Activated T-helper 17 cell treated with anti-CD3 and anti-CD28 coated beads, Interleukin-2, amount 50 U/mL, for 72 hours (primary cell): ENCODE measurements at regions not wholly inside any gene's neighbourhood (a gene's known extent, or its start where the extent isn't known, plus 50 kb on each side); places are given as distances from the start of the nearest gene placed in this dataset.

Source experiments
- ATAC-seq: fragments of 150-1000 bp; cut with Tn5 transposase; replicated peaks from 2 replicates; pipeline ENCODE4 v1.10.0; 2021; ENCODE audit warnings: mild to moderate bottlenecking, moderate library complexity
- H3K27ac Mint-ChIP-seq: one replicate; pipeline ENCODE4 v1.8.0; 2022; ENCODE audit warnings: mixed read lengths
- H3K27me3 Mint-ChIP-seq: one replicate; pipeline ENCODE4 v1.8.0; 2022; ENCODE audit warnings: mixed read lengths
- H3K36me3 Mint-ChIP-seq: one replicate; pipeline ENCODE4 v1.8.0; 2022; ENCODE audit warnings: low read depth, mild to moderate bottlenecking, mixed read lengths
- H3K4me1 Mint-ChIP-seq: one replicate; pipeline ENCODE4 v1.8.0; 2022; ENCODE audit warnings: mixed read lengths
- H3K4me3 Mint-ChIP-seq: one replicate; pipeline ENCODE4 v1.8.0; 2022; ENCODE audit warnings: mild to moderate bottlenecking, mixed read lengths
- H3K9me3 Mint-ChIP-seq: one replicate; pipeline ENCODE4 v1.8.0; 2022; ENCODE audit warnings: mixed read lengths

DNA sequence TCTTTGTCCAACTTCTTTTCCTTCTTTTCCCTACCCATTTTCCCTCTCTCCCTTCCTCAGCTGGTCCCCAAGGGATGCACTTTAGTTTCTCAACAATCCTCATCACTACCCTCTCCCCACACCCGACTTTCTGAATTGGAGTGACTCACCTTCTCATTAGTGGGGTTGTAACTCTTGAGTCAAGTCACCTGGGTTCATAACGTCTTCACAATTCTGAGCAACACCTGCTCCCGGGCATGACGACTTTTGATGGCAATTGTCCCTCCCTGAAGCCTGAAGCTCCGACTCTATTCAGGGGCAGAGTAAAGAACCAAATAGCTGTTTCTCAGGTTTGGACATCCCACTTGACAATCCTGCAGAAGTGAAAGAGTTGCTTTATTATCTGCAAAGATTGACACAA lies 82.7 kb upstream of the OTX2 start:
- H3K4me3 Mint-ChIP-seq = no peak overlapping the region
- H3K27me3 Mint-ChIP-seq = peaks cover 45% of the 10 kb centered on the region
- no peak overlapping the region for H3K27ac Mint-ChIP-seq
- no peak for ATAC-seq
- no peaks in the 10 kb centered on the region for H3K4me1 Mint-ChIP-seq
- H3K9me3 Mint-ChIP-seq = no peaks in the 10 kb centered on the region
- no peaks in the 10 kb centered on the region for H3K36me3 Mint-ChIP-seq

DNA sequence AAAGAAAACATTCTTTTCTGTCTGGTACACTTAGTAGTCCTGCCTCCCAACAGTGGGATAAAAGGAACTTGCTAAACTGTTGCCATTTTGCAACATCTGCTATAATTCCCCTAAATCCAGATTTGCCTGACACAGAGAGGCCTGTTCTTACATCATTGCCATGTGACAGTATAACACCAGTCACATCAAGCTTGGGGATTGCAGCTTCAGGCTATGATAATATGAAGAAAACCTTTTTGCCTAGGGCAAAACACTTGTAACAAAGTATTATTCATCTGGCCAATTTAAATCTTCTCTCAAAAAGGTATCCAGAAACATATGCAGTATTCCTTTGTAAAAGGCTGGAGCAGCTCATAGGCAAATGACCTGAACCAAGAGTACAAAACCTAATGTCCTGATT lies 80.9 kb upstream of the OTX2 start:
- ATAC-seq = no peak
- Mint-ChIP-seq H3K4me1 (no peaks in the 10 kb centered on the region), H3K4me3 (no peak overlapping the region), H3K36me3 (no peaks in the 10 kb centered on the region), H3K9me3 (no peaks in the 10 kb centered on the region), H3K27me3 (peaks cover 51% of the 10 kb centered on the region), H3K27ac (no peak overlapping the region)

DNA sequence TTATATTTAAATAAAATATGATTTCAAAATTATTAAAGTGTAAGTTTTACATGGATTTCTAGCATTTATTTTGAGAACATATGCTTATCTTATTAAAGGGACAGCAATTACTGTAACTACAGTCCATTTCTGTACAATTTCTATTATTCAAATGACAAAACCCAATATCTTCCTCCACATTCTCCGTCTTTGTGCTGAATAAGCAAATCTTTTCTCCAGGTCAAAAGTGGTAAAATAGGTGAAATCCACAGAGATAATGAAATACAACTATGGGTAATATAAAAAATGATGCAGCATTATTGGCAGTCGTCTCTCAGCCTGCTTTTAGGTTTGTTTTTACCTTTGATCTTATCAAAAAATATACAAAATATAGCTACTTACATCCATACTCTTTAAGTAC lies 79.4 kb upstream of the OTX2 start:
- H3K27me3 Mint-ChIP-seq = peaks cover 43% of the 10 kb centered on the region
- no peak overlapping the region for H3K27ac Mint-ChIP-seq
- no peaks in the 10 kb centered on the region for H3K36me3 Mint-ChIP-seq
- H3K4me1 Mint-ChIP-seq = no peaks in the 10 kb centered on the region
- no peaks in the 10 kb centered on the region for H3K9me3 Mint-ChIP-seq
- H3K4me3 Mint-ChIP-seq = no peak overlapping the region
- no peak for ATAC-seq

DNA sequence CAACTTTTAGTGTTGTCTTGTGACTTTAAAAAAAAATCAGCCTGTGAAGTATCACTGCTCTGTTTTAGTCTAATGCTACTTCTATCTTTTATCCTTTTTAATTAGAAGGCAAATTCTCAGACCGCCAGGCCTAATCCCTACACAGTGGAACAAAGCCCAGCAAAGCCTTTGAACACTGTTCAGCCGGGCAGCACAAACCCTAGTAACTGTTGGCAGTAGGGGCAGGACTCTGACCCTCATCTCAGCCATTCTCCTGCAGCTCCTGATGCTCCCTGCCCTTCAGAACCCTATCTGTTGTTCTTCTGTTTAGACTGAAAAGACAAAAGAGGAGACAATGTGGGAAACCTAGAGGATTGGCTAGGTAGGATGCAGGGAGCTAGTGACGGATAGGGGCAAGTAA lies 78.0 kb upstream of the OTX2 start:
- Mint-ChIP-seq H3K4me1 (no peaks in the 10 kb centered on the region), H3K4me3 (no peak overlapping the region), H3K36me3 (no peaks in the 10 kb centered on the region), H3K27me3 (peaks cover 44% of the 10 kb centered on the region), H3K27ac (no peak overlapping the region), H3K9me3 (no peaks in the 10 kb centered on the region)
- ATAC-seq = no peak

DNA sequence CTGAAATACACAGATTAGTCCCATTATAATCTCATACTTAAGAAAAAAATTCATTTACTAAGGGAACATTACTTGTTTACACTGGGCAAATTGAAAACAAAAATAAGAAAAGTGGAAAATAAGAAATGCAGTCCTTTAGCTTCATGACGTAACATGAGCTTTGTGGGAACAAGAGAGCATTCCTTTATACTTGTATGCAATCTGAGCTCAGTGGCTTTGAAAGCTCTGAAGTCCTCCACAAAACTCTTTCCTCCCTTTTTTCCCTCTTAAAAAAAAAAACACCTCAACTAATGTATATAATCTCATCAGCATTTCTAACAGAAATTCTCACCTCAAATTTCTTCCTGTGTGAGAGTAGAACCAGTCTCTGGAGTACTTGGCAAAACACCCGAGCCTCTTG lies 76.9 kb upstream of the OTX2 start:
- Mint-ChIP-seq H3K27me3 (peaks cover 40% of the 10 kb centered on the region), H3K4me1 (no peaks in the 10 kb centered on the region), H3K36me3 (no peaks in the 10 kb centered on the region), H3K27ac (no peak overlapping the region), H3K4me3 (no peak overlapping the region), H3K9me3 (no peaks in the 10 kb centered on the region)
- ATAC-seq = no peak

DNA sequence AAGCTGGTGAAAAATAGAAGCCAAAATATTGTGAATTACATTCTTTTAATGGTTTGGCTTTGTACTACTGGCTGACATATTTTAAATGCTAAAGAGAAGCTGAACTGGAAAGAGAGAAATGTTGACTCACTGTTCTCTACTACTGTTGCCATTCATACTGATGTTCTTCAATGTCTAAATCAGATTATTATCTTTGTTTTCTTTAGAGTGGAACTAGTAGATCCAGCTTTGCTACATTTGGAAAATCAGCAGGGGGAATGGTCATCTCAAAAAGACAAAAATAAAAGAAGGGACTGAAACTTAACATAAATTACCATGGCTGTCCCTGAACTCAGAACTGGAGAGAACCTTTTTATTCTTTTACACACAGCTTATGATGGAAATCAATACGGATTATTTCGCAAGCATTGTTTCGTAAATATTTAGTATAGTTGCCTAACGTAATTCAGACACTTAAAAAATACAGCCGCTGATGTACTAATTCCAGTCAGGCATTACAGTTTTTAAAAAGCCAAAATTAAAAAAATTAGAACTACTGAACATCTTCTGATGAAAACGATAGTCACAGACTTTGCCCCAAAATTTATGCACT lies 76.3 kb upstream of the OTX2 start:
- no peak for ATAC-seq
- H3K27me3 Mint-ChIP-seq = peaks cover 41% of the 10 kb centered on the region
- H3K27ac Mint-ChIP-seq = no peak overlapping the region
- no peaks in the 10 kb centered on the region for H3K36me3 Mint-ChIP-seq
- H3K4me3 Mint-ChIP-seq = no peak overlapping the region
- no peaks in the 10 kb centered on the region for H3K9me3 Mint-ChIP-seq
- no peaks in the 10 kb centered on the region for H3K4me1 Mint-ChIP-seq

DNA sequence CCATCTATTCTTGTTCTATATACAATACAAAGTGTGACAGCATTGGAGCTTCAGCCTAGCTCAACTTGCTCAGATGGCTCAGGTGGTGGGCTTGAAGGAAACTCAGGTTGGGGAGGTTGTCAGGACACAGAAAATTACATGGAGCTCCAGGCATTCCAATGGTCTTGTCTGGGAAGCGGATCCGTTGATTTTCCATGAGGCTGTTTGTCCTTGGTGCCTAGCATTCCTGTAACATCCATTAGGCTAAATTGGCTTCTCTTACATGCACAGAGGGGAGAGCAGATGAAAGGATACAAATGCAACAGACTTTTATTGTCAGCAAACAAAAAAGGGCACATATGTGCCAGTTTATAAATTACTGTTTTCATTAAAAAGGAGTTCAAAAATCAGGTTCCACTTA lies 75.5 kb upstream of the OTX2 start:
- no peak for ATAC-seq
- Mint-ChIP-seq H3K27ac (no peak overlapping the region), H3K27me3 (peaks cover 38% of the 10 kb centered on the region), H3K9me3 (no peaks in the 10 kb centered on the region), H3K4me1 (no peaks in the 10 kb centered on the region), H3K36me3 (no peaks in the 10 kb centered on the region), H3K4me3 (no peak overlapping the region)

DNA sequence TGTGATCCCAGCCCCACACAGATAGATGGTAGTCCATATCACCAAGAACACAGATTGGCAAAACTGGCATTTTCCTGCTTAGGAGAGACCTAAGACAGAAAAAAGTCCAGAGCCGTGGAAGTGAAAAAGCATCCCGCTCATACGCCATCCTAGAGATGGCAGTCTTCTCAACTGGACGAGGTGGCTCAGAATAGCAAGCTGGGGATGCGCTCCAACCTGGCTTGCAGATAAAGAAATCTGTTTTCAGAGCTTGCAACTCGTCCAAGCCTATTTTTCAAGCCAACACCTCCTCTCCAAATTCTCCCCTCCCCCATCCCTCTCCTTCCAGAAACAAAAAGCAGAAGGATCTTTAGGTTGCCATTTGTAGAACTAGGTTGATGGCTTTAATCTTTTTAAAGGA lies 74.3 kb upstream of the OTX2 start:
- no peaks in the 10 kb centered on the region for H3K36me3 Mint-ChIP-seq
- H3K9me3 Mint-ChIP-seq = no peaks in the 10 kb centered on the region
- peaks cover 40% of the 10 kb centered on the region for H3K27me3 Mint-ChIP-seq
- ATAC-seq = no peak
- no peaks in the 10 kb centered on the region for H3K4me1 Mint-ChIP-seq
- no peak overlapping the region for H3K4me3 Mint-ChIP-seq
- H3K27ac Mint-ChIP-seq = no peak overlapping the region

DNA sequence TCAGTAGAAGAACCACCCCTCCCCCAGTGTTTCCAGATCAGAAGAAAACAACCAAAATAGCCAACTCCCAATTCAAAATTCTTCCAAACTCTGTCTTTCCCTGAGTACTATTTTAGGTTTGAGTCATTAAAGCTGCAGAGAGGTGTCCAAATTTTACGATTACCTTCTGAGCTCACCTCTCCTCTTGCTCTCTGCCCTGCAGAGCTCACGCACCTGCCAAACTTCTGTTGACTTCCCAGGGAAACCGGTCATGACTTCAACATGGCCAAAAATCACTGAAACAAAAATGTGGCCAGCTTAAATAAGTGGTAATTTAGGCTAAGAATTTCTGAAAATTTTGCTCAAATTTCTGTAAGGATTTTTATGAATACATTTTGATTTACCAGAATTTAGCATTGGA lies 70.9 kb upstream of the OTX2 start:
- no peaks in the 10 kb centered on the region for H3K4me1 Mint-ChIP-seq
- no peak for ATAC-seq
- H3K27ac Mint-ChIP-seq = no peak overlapping the region
- H3K27me3 Mint-ChIP-seq = peaks cover 33% of the 10 kb centered on the region
- H3K9me3 Mint-ChIP-seq = no peaks in the 10 kb centered on the region
- no peaks in the 10 kb centered on the region for H3K36me3 Mint-ChIP-seq
- no peak overlapping the region for H3K4me3 Mint-ChIP-seq

DNA sequence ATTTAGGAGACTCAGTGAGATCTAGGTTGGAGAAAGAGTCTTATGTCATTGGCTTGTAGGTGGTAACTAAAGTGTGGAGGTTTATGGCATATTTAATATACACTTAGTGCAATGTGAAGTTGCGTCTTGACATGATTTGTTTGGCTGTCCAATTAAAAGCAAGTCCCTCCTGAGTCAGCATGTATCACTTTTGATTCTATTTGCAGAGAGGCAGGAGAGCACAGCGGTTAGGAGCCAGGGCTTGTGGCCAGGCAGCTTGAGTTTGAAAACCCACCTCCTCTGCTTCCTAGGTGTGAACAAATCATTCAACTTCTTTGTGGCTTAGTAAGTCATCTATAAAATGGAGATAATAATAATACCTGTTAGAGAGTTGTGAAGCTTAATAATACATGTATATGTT lies 68.5 kb upstream of the OTX2 start:
- no peak overlapping the region for H3K4me3 Mint-ChIP-seq
- no peaks in the 10 kb centered on the region for H3K4me1 Mint-ChIP-seq
- H3K9me3 Mint-ChIP-seq = no peaks in the 10 kb centered on the region
- no peak overlapping the region for H3K27ac Mint-ChIP-seq
- ATAC-seq = no peak
- peaks cover 28% of the 10 kb centered on the region for H3K27me3 Mint-ChIP-seq
- no peaks in the 10 kb centered on the region for H3K36me3 Mint-ChIP-seq

DNA sequence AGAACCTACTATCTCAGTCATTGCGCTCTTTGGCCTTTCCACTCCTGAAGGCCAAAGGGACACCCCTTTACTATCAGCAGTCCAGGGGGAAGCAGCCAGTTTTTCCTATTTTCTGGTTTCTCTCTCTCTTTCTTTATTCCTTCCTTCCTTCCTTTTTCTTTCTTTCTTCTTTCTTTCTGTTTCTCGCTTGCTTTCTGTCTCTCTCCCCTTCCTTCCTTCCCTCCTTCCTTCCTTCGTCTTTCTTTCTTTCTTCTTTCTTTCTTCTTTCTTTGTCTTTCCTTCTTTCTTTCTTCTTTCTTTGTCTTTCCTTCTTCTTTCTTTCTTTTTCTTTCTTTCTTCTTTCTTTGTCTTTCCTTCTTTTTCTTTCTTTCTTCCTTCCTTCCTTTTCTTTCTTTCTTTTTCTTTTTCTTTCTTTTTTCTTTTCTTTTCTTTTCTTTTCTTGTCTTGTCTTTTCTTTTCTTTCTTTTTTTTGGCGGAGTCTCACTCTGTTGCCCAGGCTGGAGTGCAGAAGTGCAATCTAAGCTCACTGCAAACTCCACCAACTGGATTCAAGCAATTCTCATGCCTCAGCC lies 64.9 kb upstream of the OTX2 start:
- no peaks in the 10 kb centered on the region for H3K36me3 Mint-ChIP-seq
- H3K27me3 Mint-ChIP-seq = peaks cover 16% of the 10 kb centered on the region
- no peaks in the 10 kb centered on the region for H3K4me1 Mint-ChIP-seq
- no peak overlapping the region for H3K4me3 Mint-ChIP-seq
- ATAC-seq = no peak
- no peaks in the 10 kb centered on the region for H3K9me3 Mint-ChIP-seq
- H3K27ac Mint-ChIP-seq = no peak overlapping the region

DNA sequence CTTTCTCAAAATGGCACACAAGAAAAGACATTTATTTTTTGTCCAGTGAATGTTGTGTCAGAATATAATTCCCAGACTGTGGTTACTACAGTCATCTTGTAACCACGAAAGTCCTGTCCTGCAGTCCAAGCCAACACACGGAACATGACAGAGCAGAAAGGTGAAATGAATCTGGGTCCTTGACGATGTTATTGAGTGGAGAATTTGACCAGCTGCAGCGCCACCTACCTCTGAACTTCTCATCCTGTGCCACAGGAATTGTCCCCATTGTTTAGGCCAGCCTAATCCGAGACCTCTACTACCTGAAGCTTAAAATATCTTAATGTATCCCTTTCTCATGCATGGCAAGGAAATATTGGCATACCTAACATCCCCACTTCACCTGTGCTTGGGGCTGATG lies 64.1 kb upstream of the OTX2 start:
- Mint-ChIP-seq H3K36me3 (no peaks in the 10 kb centered on the region), H3K4me3 (no peak overlapping the region), H3K4me1 (no peaks in the 10 kb centered on the region), H3K27ac (no peak overlapping the region), H3K27me3 (peaks cover 12% of the 10 kb centered on the region), H3K9me3 (no peaks in the 10 kb centered on the region)
- no peak for ATAC-seq

DNA sequence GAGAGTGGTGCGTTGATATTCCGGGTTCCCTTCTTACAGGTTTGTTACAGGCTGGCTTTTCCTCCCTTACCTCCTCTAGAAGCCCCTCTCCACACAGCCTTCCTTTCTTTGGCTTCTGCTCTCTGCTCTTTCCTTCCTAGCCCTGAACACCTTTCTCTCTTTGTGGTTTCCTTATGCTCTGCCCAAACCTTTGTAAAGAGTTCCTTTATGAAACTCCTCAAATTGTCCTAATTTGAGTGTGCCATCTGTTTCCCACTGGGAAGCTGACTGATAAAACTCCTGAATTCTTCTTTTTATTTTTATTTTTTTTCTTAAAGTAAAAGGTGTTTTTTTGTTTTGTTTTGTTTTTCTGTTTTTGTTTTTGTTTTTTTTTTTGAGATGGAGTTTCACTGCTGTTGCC lies 60.1 kb upstream of the OTX2 start:
- Mint-ChIP-seq H3K9me3 (no peaks in the 10 kb centered on the region), H3K36me3 (no peaks in the 10 kb centered on the region), H3K27ac (no peak overlapping the region), H3K4me1 (no peaks in the 10 kb centered on the region), H3K4me3 (no peak overlapping the region), H3K27me3 (peaks cover 4% of the 10 kb centered on the region)
- no peak for ATAC-seq

DNA sequence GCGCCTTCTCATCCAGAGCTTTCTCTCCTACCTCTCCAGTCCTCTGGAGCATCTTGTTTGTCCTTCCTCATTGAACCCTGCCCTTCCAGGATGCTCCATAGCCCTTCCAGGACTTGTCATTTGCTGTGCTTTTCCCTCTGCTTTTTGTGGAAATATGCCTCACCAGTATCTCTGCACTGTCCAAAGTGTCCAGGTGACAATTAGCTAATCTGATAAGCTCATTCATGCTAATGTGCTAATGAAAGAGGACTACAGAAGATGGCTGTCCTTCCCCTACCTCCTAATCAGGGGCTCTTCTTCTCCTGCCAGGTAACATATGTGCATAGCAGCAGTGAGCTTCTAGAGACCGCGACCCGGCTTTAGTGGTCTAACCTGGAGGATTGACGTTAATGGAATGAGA lies 58.4 kb upstream of the OTX2 start:
- no peak overlapping the region for H3K4me3 Mint-ChIP-seq
- ATAC-seq = no peak
- no peaks in the 10 kb centered on the region for H3K27me3 Mint-ChIP-seq
- H3K9me3 Mint-ChIP-seq = no peaks in the 10 kb centered on the region
- H3K36me3 Mint-ChIP-seq = no peaks in the 10 kb centered on the region
- no peaks in the 10 kb centered on the region for H3K4me1 Mint-ChIP-seq
- no peak overlapping the region for H3K27ac Mint-ChIP-seq

DNA sequence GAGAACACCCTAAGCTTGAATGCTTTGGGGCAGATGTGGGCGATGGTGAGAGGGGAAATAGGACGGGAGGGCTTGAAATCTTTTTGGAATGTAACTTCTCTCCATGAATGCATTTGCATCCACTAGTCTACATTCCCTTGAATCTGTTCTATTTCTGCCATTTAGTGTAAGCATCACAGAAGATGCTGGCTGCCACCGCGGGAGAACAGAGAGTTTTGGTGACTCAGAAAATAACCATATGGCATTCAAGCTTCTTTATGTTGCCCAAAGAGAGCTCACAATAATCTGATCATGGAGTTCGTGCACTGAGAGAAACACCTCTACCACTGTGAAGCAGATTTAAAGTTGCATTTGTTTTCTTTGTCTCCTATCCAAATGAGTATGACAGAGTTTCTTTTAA lies 52.6 kb upstream of the OTX2 start:
- Mint-ChIP-seq H3K9me3 (no peaks in the 10 kb centered on the region), H3K27me3 (peaks cover 20% of the 10 kb centered on the region), H3K4me1 (no peaks in the 10 kb centered on the region), H3K36me3 (no peaks in the 10 kb centered on the region), H3K27ac (no peak overlapping the region), H3K4me3 (no peak overlapping the region)
- ATAC-seq = no peak

DNA sequence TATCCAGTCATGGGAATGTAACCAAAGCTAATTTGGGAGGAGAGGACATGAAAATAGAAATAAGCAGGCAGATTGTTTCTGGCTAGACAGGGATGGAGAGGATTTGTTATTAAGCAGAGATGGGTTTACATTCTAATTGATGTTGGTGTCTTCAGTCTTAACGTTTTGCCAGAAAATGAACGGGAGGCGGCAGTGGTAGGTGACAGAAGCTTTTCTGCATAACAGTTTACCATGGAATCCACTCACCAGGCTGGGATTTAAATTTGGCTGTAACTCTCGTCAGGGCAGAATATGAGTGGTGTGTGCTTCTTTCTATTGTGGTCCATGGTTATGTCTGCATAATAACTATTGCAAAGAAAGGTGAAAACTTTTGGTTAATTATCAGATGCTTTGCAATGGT lies 50.2 kb upstream of the OTX2 start:
- no peak for ATAC-seq
- Mint-ChIP-seq H3K9me3 (no peaks in the 10 kb centered on the region), H3K4me1 (no peaks in the 10 kb centered on the region), H3K27me3 (peaks cover 32% of the 10 kb centered on the region), H3K27ac (no peak overlapping the region), H3K4me3 (no peak overlapping the region), H3K36me3 (no peaks in the 10 kb centered on the region)
